GM18520 (cell line): ENCODE measurements at regions not wholly inside any gene's neighbourhood (a gene's known extent, or its start where the extent isn't known, plus 50 kb on each side); places are given as distances from the start of the nearest gene placed in this dataset.

Experiments
- ATAC-seq: cut with Tn5 transposase; IDR thresholded peaks from one replicate; pipeline ENCODE4 v1.9.1; 2021; ENCODE audit not compliant: unreplicated experiment

DNA sequence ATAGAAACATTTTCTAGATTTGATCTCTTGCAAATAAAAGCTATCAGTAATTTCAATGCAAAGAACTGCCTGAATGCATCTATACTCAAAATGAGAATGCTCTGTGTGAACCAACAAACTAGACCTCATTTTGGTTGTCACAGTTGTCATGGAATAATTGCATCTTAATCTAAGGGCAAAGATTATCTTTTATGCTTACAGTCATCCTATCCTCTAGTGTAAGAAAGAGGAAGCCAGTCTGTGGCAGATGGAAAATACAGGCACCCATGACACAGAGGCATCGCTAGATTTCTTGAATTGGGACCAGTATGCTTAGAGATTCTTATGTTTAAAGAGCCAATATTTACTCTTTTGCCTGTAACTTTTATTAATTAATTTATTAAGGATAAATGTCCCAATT lies 95.0 kb downstream of the MACIR start:
- ATAC-seq, result no peak

DNA sequence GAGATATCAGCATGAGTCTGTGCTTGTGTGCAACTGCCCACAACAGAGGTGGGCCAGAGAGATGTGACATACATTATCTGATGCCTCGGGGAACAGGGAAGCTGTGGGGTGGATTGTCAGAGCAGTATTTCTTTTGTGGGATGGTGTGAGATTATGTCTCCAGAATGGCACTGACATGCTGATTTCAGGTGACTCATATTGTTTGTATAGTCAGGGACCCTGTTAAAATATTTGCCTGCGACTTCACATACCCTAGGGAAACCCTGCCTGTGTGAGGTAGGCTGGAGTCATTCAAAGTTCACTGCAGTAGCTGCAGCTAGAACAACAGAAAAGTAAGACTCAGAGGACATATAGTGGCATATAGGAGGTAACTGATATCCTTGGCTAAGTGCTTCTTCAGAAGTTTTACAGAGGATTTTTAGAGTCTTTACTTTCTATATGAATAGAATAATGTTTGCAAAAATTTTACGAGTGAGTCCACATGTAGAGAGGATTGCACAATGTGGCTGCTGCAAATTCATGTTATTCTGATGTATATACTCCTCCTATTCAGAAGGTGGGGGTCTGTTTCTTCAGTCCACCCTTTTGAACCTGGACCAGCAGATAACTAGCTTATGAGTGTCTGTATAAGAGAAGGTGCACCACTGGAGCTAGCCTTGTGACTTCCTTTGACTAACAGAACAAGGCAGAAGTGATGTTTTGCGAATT lies 89.3 kb downstream of the MACIR start:
- no peak for ATAC-seq

DNA sequence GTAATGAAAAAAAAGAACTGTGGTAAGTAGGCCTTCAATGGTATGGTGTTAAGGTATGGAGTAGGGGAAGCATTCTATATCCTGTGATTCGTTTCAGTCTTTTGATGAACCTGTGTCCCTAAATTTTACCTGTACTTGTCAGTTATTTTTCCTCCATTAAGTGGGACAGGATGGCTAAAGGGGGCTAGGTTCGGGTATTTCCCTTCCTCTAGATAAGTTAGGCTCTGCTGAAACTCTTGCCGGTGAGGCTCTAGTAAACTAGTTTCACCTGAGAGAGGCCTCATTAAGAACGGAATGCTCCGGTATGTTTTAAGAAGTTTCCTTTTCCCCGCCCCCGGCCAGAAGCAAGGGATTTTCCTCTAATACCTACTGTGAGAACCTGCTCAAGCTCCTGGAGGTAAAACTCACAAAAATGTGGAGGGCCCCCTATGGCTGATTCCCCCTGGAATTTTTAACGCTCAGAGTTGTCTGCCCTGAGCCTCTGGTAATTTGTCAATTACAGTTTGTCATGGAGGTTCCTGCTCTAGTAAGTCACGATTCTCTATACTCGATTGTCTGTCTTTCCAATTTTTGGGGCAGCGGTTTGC lies 87.7 kb downstream of the MACIR start:
- ATAC-seq, result no peak

DNA sequence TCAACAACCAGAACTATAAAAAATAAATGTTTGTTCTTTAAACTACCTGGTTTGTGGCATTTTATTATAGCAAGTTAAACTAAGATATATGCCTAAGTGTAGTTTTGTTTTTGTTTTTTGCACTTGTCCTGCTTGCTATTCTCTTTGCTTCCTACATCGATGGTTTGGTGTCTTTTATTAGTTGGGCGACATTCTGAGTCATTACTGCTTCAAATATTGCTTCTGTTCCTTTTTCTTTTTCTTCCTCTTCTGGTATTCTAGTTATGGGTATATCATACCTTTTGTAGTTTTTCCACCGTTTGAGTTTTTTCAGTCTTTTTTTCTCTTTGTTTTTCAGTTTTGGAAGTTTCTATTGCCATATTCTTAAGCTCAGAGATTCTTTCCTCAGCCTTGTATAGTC lies 86.9 kb downstream of the MACIR start:
- ATAC-seq, result no peak

DNA sequence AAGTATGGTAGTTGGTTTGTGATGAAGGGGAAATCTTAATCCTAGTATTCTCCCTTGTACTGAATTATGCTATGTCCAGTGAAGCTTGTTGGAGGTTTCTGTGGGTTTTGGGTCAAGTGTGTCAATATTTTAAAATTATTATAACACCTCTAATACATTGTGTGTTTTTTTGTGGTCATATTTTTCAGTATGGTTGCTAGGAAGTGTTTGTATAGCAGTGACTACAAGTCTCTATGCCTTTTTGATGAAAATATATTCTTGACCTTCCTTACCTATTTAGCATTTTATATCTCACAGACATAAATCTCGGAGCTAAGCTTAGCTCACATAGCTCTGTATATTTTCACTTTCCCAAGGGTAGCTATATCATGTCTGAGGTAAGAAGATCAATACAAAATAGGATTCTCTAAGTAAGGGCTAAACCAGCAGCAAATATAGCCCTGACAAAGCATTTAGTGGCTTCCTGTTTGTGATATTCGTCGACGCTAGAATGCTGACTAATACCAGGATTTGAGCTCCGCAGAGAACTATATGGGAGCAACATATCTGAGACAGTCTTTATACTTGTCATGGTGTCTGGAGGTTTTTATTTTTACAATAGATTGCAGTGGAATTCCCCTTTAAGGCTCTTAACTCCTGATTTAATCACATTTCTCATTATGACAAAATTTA lies 82.3 kb downstream of the MACIR start:
- peak; percentile 98 for ATAC-seq

DNA sequence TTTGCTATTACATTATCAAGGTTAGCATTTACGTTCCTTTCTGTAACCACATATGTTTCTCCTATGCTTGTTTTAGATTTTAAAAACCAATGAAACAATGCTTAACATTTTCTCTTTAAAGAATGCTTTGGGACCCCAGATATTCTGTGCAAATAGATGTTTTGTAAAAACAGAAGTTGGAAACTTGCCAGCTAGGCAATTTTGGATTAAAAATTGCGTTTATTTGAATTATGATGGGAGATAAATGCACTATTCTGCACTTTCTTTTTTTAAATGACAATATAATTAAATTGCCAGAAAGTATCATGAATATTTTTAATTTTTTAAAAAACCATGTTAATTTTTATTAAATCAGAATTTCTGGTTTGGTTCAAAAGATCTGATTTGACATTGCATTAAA lies 81.6 kb downstream of the MACIR start:
- no peak for ATAC-seq

DNA sequence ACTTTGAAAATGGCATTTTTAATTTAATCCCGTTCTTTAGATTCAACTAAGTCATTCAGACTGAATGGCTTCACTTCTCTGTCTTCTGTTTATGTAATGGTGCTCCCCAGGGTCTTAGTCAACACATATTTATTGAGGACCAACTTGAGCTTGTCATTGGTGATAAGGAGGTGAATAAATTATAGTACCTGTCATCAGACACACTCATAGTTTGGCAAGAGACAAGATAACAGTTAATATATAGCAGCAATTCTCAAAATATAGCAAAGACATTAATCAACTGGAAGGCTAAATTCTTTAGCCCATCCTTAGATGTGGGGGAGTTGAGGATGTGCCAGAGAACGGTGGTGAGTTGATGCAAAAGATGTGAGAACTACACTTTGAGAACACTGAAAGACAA lies 78.4 kb downstream of the MACIR start:
- ATAC-seq, result no peak

DNA sequence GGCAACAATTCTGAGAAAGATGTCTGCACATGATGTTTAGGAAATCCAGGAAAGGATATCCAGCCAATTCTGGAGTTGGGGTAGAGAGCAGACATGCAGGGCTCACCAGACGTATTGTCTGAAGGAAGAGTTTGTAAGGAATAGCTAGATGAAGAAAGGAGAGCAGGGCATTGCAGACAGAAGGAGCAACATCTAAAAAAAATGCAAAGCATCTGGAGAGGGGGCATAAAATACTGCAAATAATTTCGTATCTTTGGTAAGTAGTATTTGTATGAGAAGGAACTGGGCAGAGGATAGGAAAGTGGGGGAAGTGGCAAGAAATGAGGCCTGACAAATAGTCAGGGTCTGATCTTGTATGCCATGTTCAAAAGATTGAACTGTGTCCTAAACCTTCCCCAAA lies 74.8 kb downstream of the MACIR start:
- ATAC-seq, result no peak

DNA sequence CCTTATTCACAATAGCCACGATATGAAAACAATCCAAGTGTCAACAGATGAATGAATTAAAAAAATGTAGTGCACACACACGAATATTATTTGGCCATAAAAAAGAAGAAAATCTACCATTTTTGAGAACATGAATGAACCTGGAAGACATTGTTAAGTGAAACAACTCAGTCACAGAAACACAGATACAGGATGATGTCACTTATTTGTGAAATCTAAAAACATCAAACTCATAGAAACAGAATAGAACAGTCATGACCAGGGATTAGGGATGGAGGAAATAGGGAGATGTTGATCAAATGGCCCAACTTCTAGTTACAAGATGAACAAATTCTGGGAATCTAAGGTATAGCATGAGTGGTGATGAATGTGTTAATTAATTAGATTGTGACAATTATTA lies 72.3 kb downstream of the MACIR start:
- ATAC-seq, result no peak
